ENCODE measurements at regions not wholly inside any gene's neighbourhood (a gene's known extent, or its start where the extent isn't known, plus 50 kb on each side); places are given as distances from the start of the nearest gene placed in this dataset.

DNA sequence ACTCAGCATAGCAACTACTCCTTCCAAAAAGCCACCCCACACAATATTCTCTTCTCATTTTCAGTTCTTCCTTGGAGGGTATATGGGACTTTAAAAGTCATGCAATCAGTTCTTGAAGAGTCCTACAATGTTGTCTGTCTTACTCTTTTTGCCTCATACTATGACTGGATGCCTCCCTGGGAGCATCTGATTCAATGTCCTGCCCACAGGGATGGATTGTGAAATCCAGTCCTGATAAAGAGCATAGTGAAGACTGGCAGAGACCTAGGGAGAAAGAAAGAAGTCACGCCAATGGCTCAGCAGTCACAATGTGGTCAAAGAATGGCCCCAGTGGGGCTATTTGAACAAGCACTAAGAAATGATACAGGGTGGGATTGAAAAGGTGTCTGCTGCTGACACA, 155.1 kb upstream of the SERPINE2 start:
- Histone ChIP-seq H3K18ac (ENCODE audit: extremely low read depth, low read length) (no peak overlapping the region), H2BK5ac (ENCODE audit: low read depth, low read length) (no peak overlapping the region), H4K20me1 (replicated peaks in 1 of 2; ENCODE audit: control insufficient read depth in 1 of 2, insufficient read depth in 2 of 2, low read length in 2 of 2) (no peaks in the 10 kb centered on the region), H4K8ac (ENCODE audit: extremely low read depth, insufficient read depth, low read length) (no peak overlapping the region), H3K4ac (replicated peaks; ENCODE audit: insufficient read length, low read depth, low read length) (no peak overlapping the region), H2BK120ac (replicated peaks; ENCODE audit: low read depth, low read length) (no peak overlapping the region), H3K27me3 (replicated peaks in 1 of 4; ENCODE audit: control insufficient read depth in 3 of 4, extremely low read depth in 1 of 4, insufficient read depth in 3 of 4, low read length in 3 of 4) (peaks cover 0 to 1% (median 0%) of the 10 kb centered on the region in 4 experiments; a peak in 1 of 7 replicates), H2BK15ac (ENCODE audit: low read length) (no peak overlapping the region), H3K56ac (replicated peaks; ENCODE audit: insufficient read length, low read depth, low read length) (no peak overlapping the region), H2AK5ac (ENCODE audit: low read depth, low read length) (no peak overlapping the region), H3K4me1 (replicated peaks in 1 of 4; ENCODE audit: control insufficient read depth in 3 of 4, insufficient read depth in 4 of 4, low read length in 3 of 4) (no peaks in the 10 kb centered on the region), H4K91ac (replicated peaks; ENCODE audit: insufficient read length, low read length) (no peak overlapping the region), H2BK20ac (ENCODE audit: low read length) (no peak overlapping the region), H3K79me2 (ENCODE audit: control insufficient read depth in 1 of 2, insufficient read depth in 2 of 2, low read length in 2 of 2) (no peaks in the 10 kb centered on the region), H3K23me2 (ENCODE audit: low read depth, low read length) (no peaks in the 10 kb centered on the region), H4K5ac (ENCODE audit: insufficient read length, low read depth, low read length) (no peak overlapping the region), H2BK12ac (ENCODE audit: low read depth, low read length) (no peak overlapping the region), H3K4me2 (ENCODE audit: insufficient read depth in 1 of 2, low read depth in 2 of 2, low read length in 2 of 2) (no peak overlapping the region), H3K9ac (replicated peaks in 1 of 4; ENCODE audit: extremely low read depth in 1 of 4, low read depth in 3 of 4, low read length in 3 of 4) (no peak overlapping the region), H2AFZ (ENCODE audit: low read length) (no peak overlapping the region), H3K14ac (ENCODE audit: insufficient read length) (no peak overlapping the region), H3K79me1 (ENCODE audit: low read depth, low read length) (no peaks in the 10 kb centered on the region), H3K4me3 (ENCODE audit: extremely low read depth in 1 of 4, insufficient read depth in 2 of 4, low read depth in 3 of 4, low read length in 4 of 4) (no peak overlapping the region), H3K23ac (ENCODE audit: insufficient read length) (no peak overlapping the region), H3K36me3 (ENCODE audit: control insufficient read depth in 2 of 4, insufficient read depth in 4 of 4, low read length in 3 of 4) (no peaks in the 10 kb centered on the region), H3K27ac (ENCODE audit: low read depth, low read length) (no peak overlapping the region), H3K9me3 (ENCODE audit: insufficient read depth in 2 of 2, low read depth in 1 of 2, low read length in 1 of 2) (peaks cover 4 to 11% of the 10 kb centered on the region in 2 experiments; a peak in 2 of 4 replicates)
- FAIRE-seq (no peak), DNase-seq (ENCODE audit: low read depth in 1 of 2, low spot score in 2 of 2) (no peak)
- CTCF ChIA-PET (ENCODE audit: partially characterized antibody): no interaction called here
- no peak for TF ChIP-seq EZH2 (IDR thresholded peaks at IDR 0.05; ENCODE audit: low read depth, low read length, severe bottlenecking)
- TF ChIP-seq MAX (IDR thresholded peaks at IDR 0.05): no peak
- TF ChIP-seq TBP (IDR thresholded peaks at IDR 0.05; ENCODE audit: low read depth, low read length): no peak
- no peak for TF ChIP-seq NRF1 (IDR thresholded peaks at IDR 0.05; ENCODE audit: low read depth, low read length)
- TF ChIP-seq ASH2L (IDR thresholded peaks at IDR 0.05; ENCODE audit: low read length): no peak
- POLR2A ChIA-PET (ENCODE audit: partially characterized antibody): no interaction called here
- WGBS, 2 experiments (ENCODE audit: extremely low coverage in 1 of 2, insufficient coverage in 1 of 2, insufficient read length in 1 of 2, insufficient replicate concordance in 2 of 2, low coverage in 1 of 2, low lambda C conversion rate in 2 of 2, missing lambda C conversion rate in 1 of 2): 90% methylated on average over 1 of the region's 1 CpG; no CpG with 5 or more reads in 1 of the 2 experiments
